ENCODE measurements at regions not wholly inside any gene's neighbourhood (a gene's known extent, or its start where the extent isn't known, plus 50 kb on each side); places are given as distances from the start of the nearest gene placed in this dataset.

GRCh38 chr1:215287362-215287761, 204.8 kb downstream of the KCNK2 start:
- TF ChIP-seq GATA2 (IDR thresholded peaks at IDR 0.05; ENCODE audit: low read depth, low read length) (no peak), GATA3 (IDR thresholded peaks at IDR 0.05; ENCODE audit: low read depth, low read length) (no peak)

- TF ChIP-seq GATA2 (IDR thresholded peaks at IDR 0.05; ENCODE audit: low read depth, low read length) (no peak), GATA3 (IDR thresholded peaks at IDR 0.05; ENCODE audit: low read depth, low read length) (no peak)
Measured at GRCh38 chr1:215290018-215290417, 207.5 kb downstream of the KCNK2 start.

GRCh38 chr1:215292932-215293331, 210.4 kb downstream of the KCNK2 start:
- TF ChIP-seq GATA3 (IDR thresholded peaks at IDR 0.05; ENCODE audit: low read depth, low read length) = no peak
- TF ChIP-seq GATA2 (IDR thresholded peaks at IDR 0.05; ENCODE audit: low read depth, low read length) = no peak

DNA sequence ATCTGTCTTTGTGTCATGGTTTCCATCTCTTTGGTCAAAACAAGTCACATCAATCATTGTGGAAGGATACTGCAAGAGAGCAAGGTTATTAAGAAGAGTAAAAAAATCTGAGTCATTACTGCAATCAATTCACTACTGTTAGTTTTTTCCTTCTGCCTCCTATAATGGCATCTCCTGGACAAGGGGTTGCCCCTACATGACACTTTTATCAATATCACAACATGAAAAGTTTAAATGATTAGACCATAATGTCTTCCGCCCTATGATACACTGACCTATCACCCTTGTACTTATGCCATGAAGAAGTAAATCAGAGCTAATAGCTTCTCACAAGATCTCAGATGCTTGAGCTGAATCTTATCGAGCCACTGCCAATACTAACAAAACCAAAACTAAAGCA, 223.9 kb downstream of the KCNK2 start:
- TF ChIP-seq GATA2 (IDR thresholded peaks at IDR 0.05; ENCODE audit: low read depth, low read length) (no peak), GATA3 (IDR thresholded peaks at IDR 0.05; ENCODE audit: low read depth, low read length) (no peak)

DNA sequence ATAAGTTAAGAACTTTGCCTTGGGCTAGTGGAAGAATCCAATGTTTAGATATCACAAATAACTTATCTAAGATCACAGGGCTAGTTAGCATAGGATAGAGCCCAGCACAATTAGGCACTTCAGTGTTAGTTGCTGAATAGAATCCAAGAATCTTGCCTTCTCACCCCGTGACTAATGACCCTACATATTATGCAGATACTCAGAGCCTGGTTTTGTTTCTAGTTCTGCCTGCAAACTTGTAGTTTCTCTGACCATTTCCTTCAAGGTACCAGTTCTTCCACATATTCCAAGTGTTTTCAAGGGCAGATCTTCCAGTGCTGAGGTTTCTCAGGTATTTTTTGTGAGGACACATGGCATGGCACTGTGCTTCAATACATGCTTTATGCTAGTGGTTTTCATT, 239.3 kb downstream of the KCNK2 start:
- TF ChIP-seq GATA2 (IDR thresholded peaks at IDR 0.05; ENCODE audit: low read depth, low read length) (no peak), GATA3 (IDR thresholded peaks at IDR 0.05; ENCODE audit: low read depth, low read length) (no peak)

DNA sequence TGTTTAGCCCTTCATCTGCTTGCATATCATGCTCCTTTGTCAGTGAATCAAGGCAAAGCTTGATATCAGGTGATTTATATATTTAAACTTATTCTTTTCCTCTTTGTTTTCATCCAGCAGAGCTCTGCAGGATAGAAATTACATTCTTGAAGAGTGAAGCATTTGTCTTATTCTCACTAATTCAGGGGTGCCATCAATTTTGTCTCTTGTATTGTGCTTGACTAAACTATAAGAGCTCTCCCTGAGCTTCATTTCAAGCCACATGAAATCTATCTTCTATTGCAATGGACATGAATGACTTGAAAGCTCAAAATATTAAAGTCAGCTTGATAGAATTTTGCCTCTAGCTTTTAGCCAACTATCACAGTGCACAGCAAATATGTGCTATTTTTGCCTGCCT, 236.7 kb upstream of the KCTD3 start:
- TF ChIP-seq GATA3 (IDR thresholded peaks at IDR 0.05; ENCODE audit: low read depth, low read length) = no peak
- TF ChIP-seq GATA2 (IDR thresholded peaks at IDR 0.05; ENCODE audit: low read depth, low read length) = no peak

DNA sequence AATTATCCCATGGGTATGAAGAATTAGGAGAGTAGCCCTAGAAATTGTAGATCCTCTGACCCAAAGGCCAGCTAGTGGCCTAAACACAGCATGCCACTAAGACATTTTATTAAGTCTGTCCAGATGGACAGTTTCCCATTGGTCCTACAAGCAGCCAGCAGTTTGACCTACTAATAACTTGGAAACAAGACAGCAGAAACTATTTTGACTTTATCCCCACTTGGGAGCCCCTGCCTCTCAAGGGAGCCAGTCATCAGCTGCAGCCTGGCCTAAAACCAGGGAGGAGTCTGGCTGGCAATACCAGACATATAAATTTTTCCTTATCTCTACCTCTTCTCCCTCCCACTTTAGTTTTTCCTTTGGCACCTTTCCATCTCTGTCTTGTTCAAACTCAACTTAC, 222.6 kb upstream of the KCTD3 start:
- TF ChIP-seq GATA3 (IDR thresholded peaks at IDR 0.05; ENCODE audit: low read depth, low read length) (no peak), GATA2 (IDR thresholded peaks at IDR 0.05; ENCODE audit: low read depth, low read length) (no peak)

DNA sequence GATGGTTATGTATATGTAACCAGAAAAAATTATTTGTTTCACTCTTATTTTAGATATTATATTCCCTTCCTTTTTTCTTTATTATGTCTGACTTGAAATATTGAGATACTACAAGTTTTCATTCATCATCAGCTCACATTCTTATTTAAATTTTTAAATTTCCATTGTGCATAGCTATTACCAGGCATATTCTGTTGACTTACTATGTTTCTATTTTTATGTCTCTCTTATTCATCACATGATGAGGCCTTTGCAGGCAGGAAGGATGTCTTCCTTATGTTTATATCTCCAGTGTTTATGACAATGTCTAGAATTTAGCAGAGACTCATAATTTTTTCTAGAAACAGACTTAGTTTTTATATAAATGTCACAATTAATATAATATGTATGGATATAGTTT, 221.9 kb upstream of the KCTD3 start:
- TF ChIP-seq GATA3 (IDR thresholded peaks at IDR 0.05; ENCODE audit: low read depth, low read length) (no peak), GATA2 (IDR thresholded peaks at IDR 0.05; ENCODE audit: low read depth, low read length) (no peak)

DNA sequence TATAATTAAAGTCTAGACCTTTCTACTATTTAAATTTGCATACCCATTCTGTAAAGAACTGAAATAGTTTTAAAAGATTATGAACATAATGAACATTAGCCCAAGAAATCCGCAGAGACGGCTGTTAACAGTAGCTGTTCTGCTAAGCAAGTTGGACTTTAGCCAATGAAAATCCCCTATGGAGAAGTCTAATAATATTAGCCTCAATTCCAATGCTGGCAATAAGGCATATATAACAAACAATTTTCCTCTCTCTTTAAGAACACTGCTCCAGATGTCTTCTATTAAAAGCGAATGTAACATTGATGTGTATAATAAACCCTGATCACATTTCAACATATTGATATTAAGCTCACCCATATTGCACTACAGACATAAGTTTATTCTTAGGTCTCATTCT, 221.3 kb upstream of the KCTD3 start:
- TF ChIP-seq GATA3 (IDR thresholded peaks at IDR 0.05; ENCODE audit: low read depth, low read length) (no peak), GATA2 (IDR thresholded peaks at IDR 0.05; ENCODE audit: low read depth, low read length) (no peak)

DNA sequence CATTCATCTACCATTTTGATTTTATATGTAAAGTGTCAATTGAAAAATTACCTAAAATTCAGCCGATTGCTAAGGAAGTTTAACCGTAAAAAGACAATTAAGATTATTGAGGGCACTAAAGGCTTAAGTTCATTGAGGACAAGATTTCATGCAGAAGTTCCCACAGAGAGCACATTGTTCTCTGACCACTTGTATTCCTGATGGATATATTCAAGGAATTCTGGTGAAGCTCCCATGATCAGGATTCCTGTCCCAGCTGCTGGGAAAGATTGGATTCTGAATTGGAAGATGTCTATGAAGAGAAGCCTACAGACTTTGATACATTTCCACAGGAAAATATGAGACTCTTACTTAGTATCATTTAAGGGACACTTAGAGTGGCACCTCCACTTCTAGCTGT, 209.2 kb upstream of the KCTD3 start:
- TF ChIP-seq GATA3 (IDR thresholded peaks at IDR 0.05; ENCODE audit: low read depth, low read length) (no peak), GATA2 (IDR thresholded peaks at IDR 0.05; ENCODE audit: low read depth, low read length) (no peak)

DNA sequence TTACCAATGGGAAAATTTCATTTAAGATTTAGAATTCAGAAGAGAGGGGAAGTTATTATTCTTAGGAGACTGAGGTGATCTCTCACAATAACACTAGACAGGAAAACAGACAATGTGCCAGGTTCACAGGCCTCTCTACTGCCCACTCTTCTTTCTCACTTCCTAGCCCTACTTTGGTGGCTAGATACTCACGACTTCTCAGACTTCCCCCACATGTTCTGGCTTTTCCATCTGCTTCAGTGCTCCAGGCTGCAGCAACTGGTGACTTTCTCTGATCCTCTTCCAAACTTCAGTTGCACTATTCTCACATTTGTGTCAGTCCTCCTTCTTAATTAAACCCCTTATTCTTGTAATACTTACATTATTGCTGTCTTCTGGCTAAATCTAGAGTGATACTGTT, 208.7 kb upstream of the KCTD3 start:
- TF ChIP-seq GATA3 (IDR thresholded peaks at IDR 0.05; ENCODE audit: low read depth, low read length) (no peak), GATA2 (IDR thresholded peaks at IDR 0.05; ENCODE audit: low read depth, low read length) (no peak)

GRCh38 chr1:215360031-215360430, 207.1 kb upstream of the KCTD3 start:
- TF ChIP-seq GATA3 (IDR thresholded peaks at IDR 0.05; ENCODE audit: low read depth, low read length) (no peak), GATA2 (IDR thresholded peaks at IDR 0.05; ENCODE audit: low read depth, low read length) (no peak)

- no peak for TF ChIP-seq GATA3 (IDR thresholded peaks at IDR 0.05; ENCODE audit: low read depth, low read length)
Measured at GRCh38 chr1:215360758-215361157, 206.3 kb upstream of the KCTD3 start.

DNA sequence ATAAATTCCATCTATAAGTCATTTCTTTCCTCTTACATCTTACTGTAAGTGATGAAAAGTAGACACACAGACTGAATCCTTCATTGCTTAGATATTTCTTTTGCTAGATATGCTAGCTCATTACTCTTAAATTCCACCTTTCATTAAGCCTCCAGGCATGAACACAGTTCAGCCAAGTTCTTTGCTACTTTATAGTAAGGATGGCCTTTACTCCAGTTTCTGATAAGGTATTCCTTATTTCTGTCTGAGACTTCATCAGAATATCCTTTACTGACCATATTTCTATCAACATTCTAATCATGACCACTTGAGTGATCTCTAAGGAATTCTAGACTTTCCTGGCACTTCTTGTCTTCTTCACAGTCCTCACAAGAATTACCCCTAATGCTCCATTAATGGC, 191.7 kb upstream of the KCTD3 start:
- no peak for TF ChIP-seq GATA3 (IDR thresholded peaks at IDR 0.05; ENCODE audit: low read depth, low read length)
- TF ChIP-seq GATA2 (IDR thresholded peaks at IDR 0.05; ENCODE audit: low read depth, low read length) = no peak

- TF ChIP-seq GATA2 (IDR thresholded peaks at IDR 0.05; ENCODE audit: low read depth, low read length) = no peak
- no peak for TF ChIP-seq GATA3 (IDR thresholded peaks at IDR 0.05; ENCODE audit: low read depth, low read length)
Measured at GRCh38 chr1:215376544-215377264, 190.4 kb upstream of the KCTD3 start.

GRCh38 chr1:215377746-215378145, 189.4 kb upstream of the KCTD3 start:
- TF ChIP-seq GATA3 (IDR thresholded peaks at IDR 0.05; ENCODE audit: low read depth, low read length) = no peak
- no peak for TF ChIP-seq GATA2 (IDR thresholded peaks at IDR 0.05; ENCODE audit: low read depth, low read length)

Measured in SH-SY5Y (cell line).